H9 (cell line): ENCODE measurements at regions not wholly inside any gene's neighbourhood (a gene's known extent, or its start where the extent isn't known, plus 50 kb on each side); places are given as distances from the start of the nearest gene placed in this dataset.

Source experiments
- DNase-seq: peaks from one replicate; pipeline ENCODE4 v3.0.0-alpha.2; 2017
- H2AFZ ChIP-seq: one replicate; pipeline ENCODE4 v1.6.1; 2013; ENCODE audit warnings: mild to moderate bottlenecking, low read length, control low read depth, moderate library complexity
- H2AK5ac ChIP-seq: 2 replicates; pipeline ENCODE4 v1.6.1; 2013; ENCODE audit warnings: low read length, control low read depth, mixed read lengths; ENCODE audit not compliant: insufficient read length
- H2BK120ac ChIP-seq: one replicate; pipeline ENCODE4 v1.6.1; 2013; ENCODE audit warnings: low read depth, mild to moderate bottlenecking, low read length, control low read depth, inconsistent platforms; ENCODE audit not compliant: poor library complexity, severe bottlenecking
- H2BK12ac ChIP-seq: 2 replicates; pipeline ENCODE4 v1.6.1; 2013; ENCODE audit warnings: low read length, control low read depth, mixed read lengths, low read depth; ENCODE audit not compliant: insufficient read length
- H2BK15ac ChIP-seq: 2 replicates; pipeline ENCODE4 v1.6.1; 2013; ENCODE audit warnings: low read depth, low read length, control low read depth
- H2BK20ac ChIP-seq: one replicate; pipeline ENCODE4 v1.6.1; 2013; ENCODE audit warnings: low read depth, mild to moderate bottlenecking, low read length, control low read depth, inconsistent platforms; ENCODE audit not compliant: poor library complexity, severe bottlenecking
- H2BK5ac ChIP-seq: 2 replicates; pipeline ENCODE4 v1.6.1; 2013; ENCODE audit warnings: low read length, control low read depth, mixed read lengths; ENCODE audit not compliant: insufficient read length
- H3K14ac ChIP-seq: 2 replicates; pipeline ENCODE4 v1.6.1; 2013; ENCODE audit warnings: low read length, control low read depth; ENCODE audit not compliant: insufficient read depth
- H3K18ac ChIP-seq: 2 replicates; pipeline ENCODE4 v1.6.1; 2013; ENCODE audit warnings: low read depth, mild to moderate bottlenecking, mixed read lengths, low read length, control low read depth; ENCODE audit not compliant: insufficient read length
- H3K23ac ChIP-seq: 2 replicates; pipeline ENCODE4 v1.6.1; 2013; ENCODE audit warnings: low read length, control low read depth, mixed read lengths, low read depth; ENCODE audit not compliant: insufficient read length
- H3K23me2 ChIP-seq: 2 replicates; pipeline ENCODE4 v1.6.1; 2013; ENCODE audit warnings: low read depth, mild to moderate bottlenecking, mixed read lengths, low read length, control low read depth; ENCODE audit not compliant: insufficient read length, poor library complexity, severe bottlenecking
- H3K27ac ChIP-seq: 2 replicates; pipeline ENCODE4 v1.5.1; 2013; ENCODE audit warnings: low read length, control low read depth, mixed read lengths, low read depth; ENCODE audit not compliant: insufficient read length
- H3K27me3 ChIP-seq: 2 replicates; pipeline ENCODE4 v1.6.1; 2013; ENCODE audit warnings: low read length, control low read depth, inconsistent platforms; ENCODE audit not compliant: insufficient read depth
- H3K4ac ChIP-seq: 2 replicates; pipeline ENCODE4 v1.6.1; 2013; ENCODE audit warnings: low read depth, mild to moderate bottlenecking, control low read depth, inconsistent platforms, low read length, moderate library complexity
- H3K4me1 ChIP-seq: 2 replicates; pipeline ENCODE4 v1.6.1; 2013; ENCODE audit warnings: low read length, control low read depth, inconsistent platforms; ENCODE audit not compliant: insufficient read depth
- H3K4me2 ChIP-seq: 2 replicates; pipeline ENCODE4 v1.6.1; 2013; ENCODE audit warnings: low read length, control low read depth, mixed read lengths; ENCODE audit not compliant: insufficient read length, insufficient read depth
- H3K56ac ChIP-seq: 2 replicates; pipeline ENCODE4 v1.6.1; 2013; ENCODE audit warnings: low read depth, mild to moderate bottlenecking, mixed read lengths, low read length, control low read depth; ENCODE audit not compliant: insufficient read length
- H3K79me1 ChIP-seq: 2 replicates; pipeline ENCODE4 v1.6.1; 2013; ENCODE audit warnings: low read depth, mild to moderate bottlenecking, moderate library complexity, low read length, control low read depth, inconsistent platforms; ENCODE audit not compliant: insufficient read depth, poor library complexity, severe bottlenecking
- H3K79me2 ChIP-seq: 2 replicates; pipeline ENCODE4 v1.6.1; 2013; ENCODE audit warnings: low read length, control low read depth, inconsistent platforms; ENCODE audit not compliant: insufficient read depth
- H3K9ac ChIP-seq: 2 replicates; pipeline ENCODE4 v1.6.1; 2013; ENCODE audit warnings: low read length, control low read depth, mixed read lengths; ENCODE audit not compliant: insufficient read length; ENCODE audit errors: extremely low read depth
- H3K9me3 ChIP-seq: one replicate; pipeline ENCODE4 v1.6.1; 2013; ENCODE audit warnings: low read depth, low read length, inconsistent platforms; ENCODE audit not compliant: control insufficient read depth
- H3T11ph ChIP-seq: one replicate; pipeline ENCODE4 v1.6.1; 2013; ENCODE audit warnings: mild to moderate bottlenecking, low read length, control low read depth, inconsistent platforms
- H4K20me1 ChIP-seq: one replicate; pipeline ENCODE4 v1.6.1; 2013; ENCODE audit not compliant: control insufficient read depth, insufficient read length, insufficient read depth
- H4K5ac ChIP-seq: 2 replicates; pipeline ENCODE4 v1.6.1; 2013; ENCODE audit warnings: low read depth, mild to moderate bottlenecking, mixed read lengths, low read length, control low read depth; ENCODE audit not compliant: insufficient read length
- H4K8ac ChIP-seq: replicated peaks from 2 replicates; pipeline ENCODE4 v1.6.1; 2013; ENCODE audit warnings: low read length, control low read depth, mixed read lengths, low read depth; ENCODE audit not compliant: insufficient read length
- H4K91ac ChIP-seq: 2 replicates; pipeline ENCODE4 v1.6.1; 2013; ENCODE audit warnings: low read depth, mild to moderate bottlenecking, moderate library complexity, mixed read lengths, low read length, control low read depth; ENCODE audit not compliant: insufficient read length
- H3K27ac Mint-ChIP-seq, 3 experiments: 2 replicates in 2 of 3; 3 replicates in 1 of 3; pipeline ENCODE4 v1.8.0; 2020 to 2021; ENCODE audit warnings: mixed read lengths in 3 of 3, mild to moderate bottlenecking in 1 of 3, moderate library complexity in 1 of 3
- H3K27me3 Mint-ChIP-seq: 2 replicates; pipeline ENCODE4 v1.8.0; 2021; ENCODE audit warnings: low read depth, mild to moderate bottlenecking, moderate library complexity, mixed read lengths
- H3K36me3 Mint-ChIP-seq, 3 experiments: 2 replicates in 2 of 3; 3 replicates in 1 of 3; pipeline ENCODE4 v1.8.0; 2020 to 2021; ENCODE audit warnings: low read depth in 3 of 3, mixed read lengths in 3 of 3; ENCODE audit not compliant: insufficient read depth in 1 of 3
- H3K4me1 Mint-ChIP-seq, 2 experiments: 2 replicates each; pipeline ENCODE4 v1.8.0; 2020; ENCODE audit warnings: mixed read lengths in 2 of 2
- H3K4me3 Mint-ChIP-seq, 2 experiments: 2 replicates in 1 of 2; 3 replicates in 1 of 2; pipeline ENCODE4 v1.8.0; 2020 to 2021; ENCODE audit warnings: mild to moderate bottlenecking in 2 of 2, mixed read lengths in 2 of 2, moderate library complexity in 1 of 2
- H3K9me3 Mint-ChIP-seq, 2 experiments: 2 replicates in 1 of 2; 3 replicates in 1 of 2; pipeline ENCODE4 v1.8.0; 2020; ENCODE audit warnings: mild to moderate bottlenecking in 2 of 2, mixed read lengths in 2 of 2, moderate library complexity in 1 of 2
- CTCF ChIP-seq: fragments of 200-600 bp; sonication (generic); conservative IDR thresholded peaks from 3 replicates; pipeline ENCODE4 v1.8.0; 2021; ENCODE audit warnings: antibody characterized with exemption, mild to moderate bottlenecking
- WGBS: extraction: QIAGEN DNeasy Blood & Tissue Kit; methylation state at CpG from one replicate; pipeline ENCODE4 v1.1.7; 2013; ENCODE audit warnings: missing lambda C conversion rate, low lambda C conversion rate, mixed read lengths; ENCODE audit not compliant: insufficient read length; ENCODE audit errors: extremely low coverage; 5-methylcytosine and 5-hydroxymethylcytosine counted together

GRCh38 chr4:177921715-177922114, 479.5 kb upstream of the AGA start:
- Histone ChIP-seq H3K14ac (no peak overlapping the region), H3K4ac (no peak overlapping the region), H4K8ac (no peak overlapping the region), H3T11ph (no peak overlapping the region), H3K56ac (no peak overlapping the region), H2BK5ac (no peak overlapping the region), H3K9me3 (no peaks in the 10 kb centered on the region), H2AFZ (no peak overlapping the region), H2BK120ac (no peak overlapping the region), H3K18ac (no peak overlapping the region), H3K9ac (no peak overlapping the region), H4K5ac (no peak overlapping the region), H4K20me1 (no peaks in the 10 kb centered on the region), H3K4me1 (no peaks in the 10 kb centered on the region), H3K23ac (no peak overlapping the region), H2AK5ac (no peak overlapping the region), H3K27ac (no peak overlapping the region), H3K79me2 (no peaks in the 10 kb centered on the region), H3K23me2 (no peaks in the 10 kb centered on the region), H3K27me3 (no peaks in the 10 kb centered on the region), H3K79me1 (no peaks in the 10 kb centered on the region), H2BK20ac (no peak overlapping the region), H2BK12ac (no peak overlapping the region), H4K91ac (no peak overlapping the region), H3K4me2 (no peak overlapping the region), H2BK15ac (no peak overlapping the region)
- no CpG with 5 or more reads among the region's 1 CpG for WGBS
- no peaks in the 10 kb centered on the region for H3K4me1 Mint-ChIP-seq
- TF ChIP-seq CTCF, result no peak
- peaks cover 9 to 13% of the 10 kb centered on the region in 2 experiments for H3K9me3 Mint-ChIP-seq
- no peak for DNase-seq
- H3K27ac Mint-ChIP-seq, result no peak overlapping the region
- H3K27me3 Mint-ChIP-seq, result no peaks in the 10 kb centered on the region
- peaks cover 0 to 14% (median 4%) of the 10 kb centered on the region in 3 experiments; a peak in 5 of 7 replicates for H3K36me3 Mint-ChIP-seq
- H3K4me3 Mint-ChIP-seq, result no peak overlapping the region
